ENCODE measurements at regions not wholly inside any gene's neighbourhood (a gene's known extent, or its start where the extent isn't known, plus 50 kb on each side); places are given as distances from the start of the nearest gene placed in this dataset.

- TF ChIP-seq, protein P1, sequence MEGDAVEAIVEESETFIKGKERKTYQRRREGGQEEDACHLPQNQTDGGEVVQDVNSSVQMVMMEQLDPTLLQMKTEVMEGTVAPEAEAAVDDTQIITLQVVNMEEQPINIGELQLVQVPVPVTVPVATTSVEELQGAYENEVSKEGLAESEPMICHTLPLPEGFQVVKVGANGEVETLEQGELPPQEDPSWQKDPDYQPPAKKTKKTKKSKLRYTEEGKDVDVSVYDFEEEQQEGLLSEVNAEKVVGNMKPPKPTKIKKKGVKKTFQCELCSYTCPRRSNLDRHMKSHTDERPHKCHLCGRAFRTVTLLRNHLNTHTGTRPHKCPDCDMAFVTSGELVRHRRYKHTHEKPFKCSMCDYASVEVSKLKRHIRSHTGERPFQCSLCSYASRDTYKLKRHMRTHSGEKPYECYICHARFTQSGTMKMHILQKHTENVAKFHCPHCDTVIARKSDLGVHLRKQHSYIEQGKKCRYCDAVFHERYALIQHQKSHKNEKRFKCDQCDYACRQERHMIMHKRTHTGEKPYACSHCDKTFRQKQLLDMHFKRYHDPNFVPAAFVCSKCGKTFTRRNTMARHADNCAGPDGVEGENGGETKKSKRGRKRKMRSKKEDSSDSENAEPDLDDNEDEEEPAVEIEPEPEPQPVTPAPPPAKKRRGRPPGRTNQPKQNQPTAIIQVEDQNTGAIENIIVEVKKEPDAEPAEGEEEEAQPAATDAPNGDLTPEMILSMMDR (IDR thresholded peaks at IDR 0.05), result no peak
- TF ChIP-seq POLR2A (IDR thresholded peaks at IDR 0.05), result no peak
Observed at GRCh38 chr7:9718071-9718661, 1255.5 kb upstream of the PHF14 start.
